CD4-positive, CD25-positive, alpha-beta regulatory T cell (primary cell): ENCODE measurements at regions not wholly inside any gene's neighbourhood (a gene's known extent, or its start where the extent isn't known, plus 50 kb on each side); places are given as distances from the start of the nearest gene placed in this dataset.

Experiments
- ATAC-seq, 2 donors: fragments of 150-1000 bp; cut with Tn5 transposase; one replicate each; pipeline ENCODE4 v1.10.0; 2021; ENCODE audit warnings: low read depth in 2 of 2, moderate number of reproducible peaks in 2 of 2, moderate library complexity in 1 of 2
- DNase-seq, 3 donors: peaks; one replicate each; pipeline versions ENCODE4 v3.0.0 to v3.0.0-alpha.2; 2012 to 2022; ENCODE audit warnings: mixed read lengths in 1 of 3
- H3K27ac ChIP-seq: one replicate; pipeline ENCODE4 v1.7.0; 2013; ENCODE audit warnings: mild to moderate bottlenecking, low read length; ENCODE audit not compliant: insufficient read depth, poor library complexity, severe bottlenecking
- H3K27me3 ChIP-seq: one replicate; pipeline ENCODE4 v1.7.0; 2013; ENCODE audit warnings: low read length; ENCODE audit not compliant: control insufficient read depth, insufficient read depth
- H3K36me3 ChIP-seq: one replicate; pipeline ENCODE4 v1.7.0; 2013; ENCODE audit warnings: mild to moderate bottlenecking, low read length, moderate library complexity; ENCODE audit not compliant: control insufficient read depth, insufficient read depth
- H3K4me1 ChIP-seq: 2 replicates; pipeline ENCODE4 v1.7.0; 2013; ENCODE audit warnings: mild to moderate bottlenecking, low read length; ENCODE audit not compliant: insufficient read depth, control insufficient read depth, poor library complexity, severe bottlenecking
- H3K4me3 ChIP-seq: one replicate; pipeline ENCODE4 v1.7.0; 2013; ENCODE audit warnings: low read depth, mild to moderate bottlenecking, low read length, moderate library complexity
- H3K9me3 ChIP-seq, 2 experiments: 1 replicate in 1 of 2; 2 replicates in 1 of 2; pipeline ENCODE4 v1.7.0; 2013; ENCODE audit warnings: low read length in 2 of 2, mild to moderate bottlenecking in 1 of 2, moderate library complexity in 1 of 2; ENCODE audit not compliant: control insufficient read depth in 2 of 2
- H3K27ac Mint-ChIP-seq, 3 donors: one replicate each; pipeline ENCODE4 v1.8.0; 2020 to 2022; ENCODE audit warnings: mild to moderate bottlenecking in 3 of 3, mixed read lengths in 3 of 3, moderate library complexity in 2 of 3
- H3K27me3 Mint-ChIP-seq: one replicate; pipeline ENCODE4 v1.8.0; 2022; ENCODE audit warnings: mild to moderate bottlenecking, mixed read lengths
- H3K36me3 Mint-ChIP-seq: one replicate; pipeline ENCODE4 v1.8.0; 2020; ENCODE audit warnings: mixed read lengths
- H3K4me1 Mint-ChIP-seq, 4 donors: one replicate each; pipeline ENCODE4 v1.8.0; 2020 to 2022; ENCODE audit warnings: mixed read lengths in 4 of 4, mild to moderate bottlenecking in 1 of 4
- H3K4me3 Mint-ChIP-seq, 4 donors: one replicate each; pipeline ENCODE4 v1.8.0; 2020 to 2022; ENCODE audit warnings: mild to moderate bottlenecking in 4 of 4, mixed read lengths in 4 of 4, moderate library complexity in 3 of 4
- H3K9me3 Mint-ChIP-seq, 7 donors: one replicate each; pipeline ENCODE4 v1.8.0; 2020 to 2022; ENCODE audit warnings: mixed read lengths in 7 of 7, mild to moderate bottlenecking in 3 of 7, moderate library complexity in 2 of 7

- H3K27ac Mint-ChIP-seq, result peak overlapping the region in 2 of 3 donors; percentile 15 to 48
- H3K36me3 Mint-ChIP-seq, result no peaks in the 10 kb centered on the region
- ATAC-seq, result no peak
Measured at GRCh38 chr2:37827911-37828511, 97.1 kb upstream of the RMDN2 start.

GRCh38 chr2:37829202-37829601 is 95.9 kb upstream of the RMDN2 start:
- Histone ChIP-seq H3K4me1 (no peaks in the 10 kb centered on the region), H3K36me3 (no peaks in the 10 kb centered on the region), H3K9me3 (no peaks in the 10 kb centered on the region), H3K27me3 (no peaks in the 10 kb centered on the region), H3K27ac (no peak overlapping the region), H3K4me3 (no peak overlapping the region)
- Mint-ChIP-seq H3K9me3 (no peaks in the 10 kb centered on the region), H3K27ac (no peak overlapping the region), H3K36me3 (no peaks in the 10 kb centered on the region), H3K4me1 (peaks cover 0 to 14% (median 6%) of the 10 kb centered on the region in 4 donors), H3K27me3 (no peaks in the 10 kb centered on the region), H3K4me3 (no peak overlapping the region)
- DNase-seq (no peak), ATAC-seq (no peak)

More at GRCh38 chr2:37827911-37828511, 97.1 kb upstream of the RMDN2 start:
- no peaks in the 10 kb centered on the region for H3K36me3 ChIP-seq
- no peaks in the 10 kb centered on the region for H3K27me3 Mint-ChIP-seq
- no peaks in the 10 kb centered on the region for H3K9me3 ChIP-seq
- peaks cover 0 to 15% (median 6%) of the 10 kb centered on the region in 4 donors for H3K4me1 Mint-ChIP-seq
- no peaks in the 10 kb centered on the region for H3K4me1 ChIP-seq
- H3K27ac ChIP-seq, result no peak overlapping the region
- H3K4me3 ChIP-seq, result no peak overlapping the region
- H3K9me3 Mint-ChIP-seq, result no peaks in the 10 kb centered on the region
- DNase-seq, result no peak
- H3K4me3 Mint-ChIP-seq, result no peak overlapping the region
- H3K27me3 ChIP-seq, result no peaks in the 10 kb centered on the region

GRCh38 chr2:37829616-37830395 is 95.3 kb upstream of the RMDN2 start:
- H3K36me3 Mint-ChIP-seq, result no peaks in the 10 kb centered on the region
- no peaks in the 10 kb centered on the region for H3K9me3 ChIP-seq
- ATAC-seq, result no peak
- H3K4me1 ChIP-seq, result no peaks in the 10 kb centered on the region
- H3K4me3 ChIP-seq, result no peak overlapping the region
- no peaks in the 10 kb centered on the region for H3K36me3 ChIP-seq
- H3K27me3 ChIP-seq, result no peaks in the 10 kb centered on the region
- H3K27ac ChIP-seq, result no peak overlapping the region
- H3K9me3 Mint-ChIP-seq, result no peaks in the 10 kb centered on the region
- DNase-seq, result no peak
- H3K4me1 Mint-ChIP-seq, result peaks cover 0 to 14% (median 6%) of the 10 kb centered on the region in 4 donors
- H3K27me3 Mint-ChIP-seq, result no peaks in the 10 kb centered on the region
- H3K27ac Mint-ChIP-seq, result no peak overlapping the region
- H3K4me3 Mint-ChIP-seq, result no peak overlapping the region

- no peaks in the 10 kb centered on the region for H3K9me3 Mint-ChIP-seq
Measured at GRCh38 chr2:37830636-37831035, 94.5 kb upstream of the RMDN2 start.

GRCh38 chr2:37831081-37831780 is 93.9 kb upstream of the RMDN2 start:
- H3K27me3 ChIP-seq, result no peaks in the 10 kb centered on the region
- Mint-ChIP-seq H3K27ac (no peak overlapping the region), H3K4me1 (peaks cover 0 to 14% (median 6%) of the 10 kb centered on the region in 4 donors), H3K36me3 (no peaks in the 10 kb centered on the region), H3K4me3 (peak overlapping the region in 1 of 4 donors; percentile 33), H3K27me3 (no peaks in the 10 kb centered on the region), H3K9me3 (no peaks in the 10 kb centered on the region)
- no peaks in the 10 kb centered on the region for H3K36me3 ChIP-seq
- H3K4me3 ChIP-seq, result no peak overlapping the region
- no peak for ATAC-seq
- DNase-seq, result no peak
- H3K9me3 ChIP-seq, result no peaks in the 10 kb centered on the region
- no peaks in the 10 kb centered on the region for H3K4me1 ChIP-seq
- no peak overlapping the region for H3K27ac ChIP-seq

More at GRCh38 chr2:37830636-37831035, 94.5 kb upstream of the RMDN2 start:
- Histone ChIP-seq H3K27ac (no peak overlapping the region), H3K4me1 (no peaks in the 10 kb centered on the region), H3K36me3 (no peaks in the 10 kb centered on the region), H3K4me3 (no peak overlapping the region), H3K9me3 (no peaks in the 10 kb centered on the region), H3K27me3 (no peaks in the 10 kb centered on the region)
- no peak overlapping the region for H3K4me3 Mint-ChIP-seq
- DNase-seq (no peak), ATAC-seq (no peak)
- H3K4me1 Mint-ChIP-seq, result peaks cover 0 to 14% (median 6%) of the 10 kb centered on the region in 4 donors
- no peak overlapping the region for H3K27ac Mint-ChIP-seq
- H3K27me3 Mint-ChIP-seq, result no peaks in the 10 kb centered on the region
- no peaks in the 10 kb centered on the region for H3K36me3 Mint-ChIP-seq

DNA sequence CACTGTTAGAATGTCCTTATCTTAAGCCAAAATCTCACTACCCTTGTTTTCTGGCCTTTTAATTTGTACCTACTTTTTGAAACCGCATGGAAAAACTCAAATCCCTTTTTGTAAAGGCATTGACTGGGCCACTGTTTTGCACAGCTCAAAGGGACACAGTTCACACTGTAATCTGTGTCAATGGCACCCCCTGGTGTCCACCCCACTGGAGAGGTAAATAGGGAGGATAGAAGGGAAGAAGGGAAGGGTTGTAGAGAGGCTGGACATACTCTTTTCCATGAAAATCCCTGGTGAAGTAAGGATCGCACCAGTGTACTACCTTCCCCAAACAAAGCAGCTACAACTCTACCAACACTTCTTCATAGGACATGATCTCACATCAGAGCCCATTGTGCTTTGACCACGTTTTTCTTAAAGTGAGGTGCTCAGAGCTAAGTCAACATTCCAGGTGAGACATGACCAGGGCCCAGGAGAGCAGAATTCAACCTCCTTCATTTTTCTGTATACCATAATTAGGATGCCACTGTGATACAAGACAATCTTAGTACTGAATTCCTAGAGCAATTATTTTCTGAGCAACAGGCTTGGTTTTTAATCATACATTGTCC is 92.4 kb upstream of the RMDN2 start:
- H3K36me3 ChIP-seq, result no peaks in the 10 kb centered on the region
- no peak overlapping the region for H3K4me3 ChIP-seq
- H3K9me3 ChIP-seq, result no peaks in the 10 kb centered on the region
- DNase-seq (peak; percentile 71 to 74 (median 73)), ATAC-seq (peak; percentile 81 to 82)
- H3K27ac Mint-ChIP-seq, result no peak overlapping the region
- no peaks in the 10 kb centered on the region for H3K36me3 Mint-ChIP-seq
- no peak overlapping the region for H3K4me3 Mint-ChIP-seq
- H3K27me3 Mint-ChIP-seq, result no peaks in the 10 kb centered on the region
- H3K27ac ChIP-seq, result no peak overlapping the region
- H3K4me1 ChIP-seq, result no peaks in the 10 kb centered on the region
- no peaks in the 10 kb centered on the region for H3K27me3 ChIP-seq
- peaks cover 0 to 19% (median 3%) of the 10 kb centered on the region in 4 donors for H3K4me1 Mint-ChIP-seq
- H3K9me3 Mint-ChIP-seq, result no peaks in the 10 kb centered on the region

GRCh38 chr2:37833423-37833822 is 91.7 kb upstream of the RMDN2 start:
- ATAC-seq (no peak), DNase-seq (peak in 1 of 3 donors; percentile 50)

More at GRCh38 chr2:37833423-37833822, 91.7 kb upstream of the RMDN2 start:
- H3K9me3 Mint-ChIP-seq, result no peaks in the 10 kb centered on the region
- no peaks in the 10 kb centered on the region for H3K9me3 ChIP-seq
- H3K27ac Mint-ChIP-seq, result no peak overlapping the region
- no peaks in the 10 kb centered on the region for H3K4me1 ChIP-seq
- H3K27me3 Mint-ChIP-seq, result no peaks in the 10 kb centered on the region
- H3K36me3 ChIP-seq, result no peaks in the 10 kb centered on the region
- peak overlapping the region; percentile 39 for H3K4me3 ChIP-seq
- H3K27ac ChIP-seq, result no peak overlapping the region
- no peaks in the 10 kb centered on the region for H3K36me3 Mint-ChIP-seq
- H3K27me3 ChIP-seq, result no peaks in the 10 kb centered on the region
- H3K4me1 Mint-ChIP-seq, result peaks cover 0 to 18% (median 3%) of the 10 kb centered on the region in 4 donors
- H3K4me3 Mint-ChIP-seq, result no peak overlapping the region
